GM20000 (cell line): ENCODE measurements at regions not wholly inside any gene's neighbourhood (a gene's known extent, or its start where the extent isn't known, plus 50 kb on each side); places are given as distances from the start of the nearest gene placed in this dataset.
"Not testable (repeated sequence)": the region's sequence is repeated elsewhere in the genome, so short reads cannot be mapped to it uniquely, and the experiment has no call there.

Experiments
- DNase-seq: peaks from one replicate; pipeline ENCODE4 v3.0.0; 2012; ENCODE audit warnings: low spot score
- TF ChIP-seq, protein P1 (sequence below): IDR thresholded peaks from 2 replicates; pipeline ENCODE4 v1.5.1; 2012; ENCODE audit warnings: mild to moderate bottlenecking, control low read depth; ENCODE audit errors: extremely low read depth, missing control alignments

DNA sequence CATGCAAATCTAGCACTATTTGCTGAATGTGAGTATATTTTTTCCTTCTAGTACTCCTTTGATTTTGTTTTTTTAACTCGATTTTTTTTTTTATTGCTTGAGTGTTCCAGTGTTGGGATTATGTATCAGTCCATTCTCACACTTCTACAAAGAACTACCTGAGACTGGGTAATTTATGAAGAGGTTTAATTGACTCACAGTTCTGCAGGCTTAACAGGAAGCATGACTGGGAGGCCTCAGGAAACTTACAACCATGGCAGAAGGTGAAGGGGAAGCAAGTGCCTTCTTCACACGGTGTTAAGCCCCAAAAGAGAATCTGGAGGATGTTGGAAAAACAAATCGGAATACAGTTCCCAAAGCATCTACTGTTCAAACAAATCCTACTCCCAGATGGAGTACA lies 69.1 kb downstream of the ZNF518B start:
- not testable (repeated sequence) for DNase-seq

DNA sequence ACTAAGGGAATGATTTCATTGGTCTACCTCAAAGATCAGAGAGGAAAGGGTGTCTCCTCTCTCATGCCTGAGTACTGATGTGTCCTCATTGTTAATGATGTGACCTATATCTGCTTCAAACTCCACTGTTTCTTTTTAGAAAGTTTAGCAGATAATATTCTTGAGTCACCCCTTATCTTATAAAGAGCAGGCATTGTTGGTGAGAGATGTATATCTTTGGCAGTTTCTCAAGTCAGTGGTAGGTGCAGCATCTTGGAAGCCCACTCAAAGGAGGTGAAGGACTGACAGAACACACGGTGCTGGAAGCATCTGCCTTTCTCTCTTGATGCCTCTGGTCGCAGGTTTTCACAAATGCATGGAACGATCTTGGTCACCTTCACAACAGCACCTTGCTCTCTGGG lies 71.2 kb downstream of the ZNF518B start:
- no peak for DNase-seq
- TF ChIP-seq, protein P1, sequence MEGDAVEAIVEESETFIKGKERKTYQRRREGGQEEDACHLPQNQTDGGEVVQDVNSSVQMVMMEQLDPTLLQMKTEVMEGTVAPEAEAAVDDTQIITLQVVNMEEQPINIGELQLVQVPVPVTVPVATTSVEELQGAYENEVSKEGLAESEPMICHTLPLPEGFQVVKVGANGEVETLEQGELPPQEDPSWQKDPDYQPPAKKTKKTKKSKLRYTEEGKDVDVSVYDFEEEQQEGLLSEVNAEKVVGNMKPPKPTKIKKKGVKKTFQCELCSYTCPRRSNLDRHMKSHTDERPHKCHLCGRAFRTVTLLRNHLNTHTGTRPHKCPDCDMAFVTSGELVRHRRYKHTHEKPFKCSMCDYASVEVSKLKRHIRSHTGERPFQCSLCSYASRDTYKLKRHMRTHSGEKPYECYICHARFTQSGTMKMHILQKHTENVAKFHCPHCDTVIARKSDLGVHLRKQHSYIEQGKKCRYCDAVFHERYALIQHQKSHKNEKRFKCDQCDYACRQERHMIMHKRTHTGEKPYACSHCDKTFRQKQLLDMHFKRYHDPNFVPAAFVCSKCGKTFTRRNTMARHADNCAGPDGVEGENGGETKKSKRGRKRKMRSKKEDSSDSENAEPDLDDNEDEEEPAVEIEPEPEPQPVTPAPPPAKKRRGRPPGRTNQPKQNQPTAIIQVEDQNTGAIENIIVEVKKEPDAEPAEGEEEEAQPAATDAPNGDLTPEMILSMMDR: no peak

DNA sequence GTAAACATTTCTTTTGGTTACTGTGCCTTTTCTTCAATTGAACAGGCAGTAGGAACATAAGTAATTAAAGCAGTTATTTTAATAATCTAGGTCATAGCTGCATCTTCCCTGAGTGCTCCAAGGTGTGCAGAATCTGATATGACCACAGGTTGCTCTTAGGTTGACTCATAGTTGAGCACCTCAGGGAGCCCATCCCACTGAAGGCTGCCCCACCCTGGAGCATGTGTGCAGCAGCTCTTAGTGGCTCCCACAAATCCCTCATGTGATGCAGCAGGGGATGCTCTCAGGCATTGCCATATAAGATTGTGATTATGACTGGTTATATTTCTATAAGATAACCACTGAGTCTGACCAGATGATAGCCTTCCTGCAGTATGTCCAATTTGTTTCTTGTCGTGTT lies 72.3 kb downstream of the ZNF518B start:
- TF ChIP-seq, protein P1: no peak
- no peak for DNase-seq

DNA sequence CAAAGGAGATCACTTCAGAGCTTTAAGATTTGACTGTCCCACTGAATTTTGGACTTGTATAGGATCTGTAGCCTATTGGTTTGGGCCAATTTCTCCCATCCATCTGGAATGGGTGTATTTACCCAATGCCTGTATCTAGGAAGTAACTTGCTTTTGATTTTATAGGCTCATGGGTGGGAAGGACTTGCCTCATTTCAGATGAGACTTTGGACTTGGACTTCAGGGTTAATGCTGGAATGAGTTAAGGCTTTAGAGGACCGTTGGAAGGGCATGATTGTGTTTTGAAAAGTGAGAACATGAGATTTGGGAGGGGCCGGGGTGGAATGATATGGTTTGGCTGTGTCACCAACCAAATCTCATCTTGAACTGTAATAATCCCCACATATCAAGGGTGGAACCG lies 73.8 kb downstream of the ZNF518B start:
- TF ChIP-seq, protein P1: no peak
- DNase-seq: no peak

DNA sequence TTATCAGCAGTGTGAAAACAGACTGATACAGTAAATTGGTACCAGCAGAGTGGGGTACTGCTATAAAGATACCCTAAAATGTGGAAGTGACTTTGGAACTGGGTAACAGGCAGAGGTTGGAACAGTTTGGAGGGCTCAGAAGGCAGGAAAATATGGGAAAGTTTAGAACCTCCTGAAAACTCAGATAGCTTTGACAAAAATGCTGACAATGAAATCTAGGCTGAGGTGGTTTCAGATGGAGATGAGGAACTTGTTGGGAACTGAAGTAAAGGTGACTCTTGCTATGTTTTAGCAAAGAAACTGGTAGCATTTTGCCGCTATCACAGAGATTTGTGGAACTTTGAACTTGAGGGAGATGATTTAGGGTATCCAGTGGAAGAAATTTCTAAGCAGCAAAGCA lies 75.1 kb downstream of the ZNF518B start:
- not testable (repeated sequence) for DNase-seq

DNA sequence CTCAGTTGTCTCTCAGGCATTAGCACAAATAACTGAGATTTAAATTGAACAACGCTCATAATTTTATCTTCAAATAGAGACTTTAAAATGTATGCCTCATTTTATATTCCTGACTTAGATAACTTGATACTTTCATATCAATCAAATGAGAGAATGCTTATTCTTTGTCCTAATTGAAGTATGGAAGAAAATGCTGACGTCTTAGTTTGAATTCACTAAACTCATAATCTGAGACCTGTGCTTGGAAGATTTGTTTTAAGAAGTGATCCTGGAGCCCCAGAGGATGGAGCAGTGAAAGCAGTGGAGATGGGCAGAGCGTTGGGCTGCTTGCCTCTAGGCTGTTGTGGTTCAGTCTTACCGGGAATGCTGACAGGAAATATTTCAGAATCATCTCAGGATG lies 76.1 kb downstream of the ZNF518B start:
- TF ChIP-seq, protein P1: no peak
- no peak for DNase-seq

DNA sequence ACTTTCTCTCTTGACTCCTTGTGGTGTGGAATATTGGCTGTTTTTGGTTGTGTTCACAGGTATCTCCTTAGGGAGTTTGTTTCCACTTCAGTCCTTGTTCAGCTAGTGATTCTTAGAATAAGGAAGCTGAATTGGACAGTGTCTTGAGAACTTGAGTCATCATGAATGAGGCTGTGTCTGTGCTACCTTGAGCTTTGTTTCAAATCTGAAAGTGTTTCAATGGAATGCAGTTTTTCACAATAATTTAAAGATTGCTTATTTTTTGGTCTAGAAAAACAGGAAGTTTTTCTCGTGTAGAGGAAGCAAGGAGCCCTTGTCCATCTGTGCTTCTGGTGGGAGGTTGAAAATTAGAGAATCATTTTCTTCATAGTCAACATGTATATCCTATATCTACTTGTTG lies 76.5 kb downstream of the ZNF518B start:
- no peak for DNase-seq
- TF ChIP-seq, protein P1: no peak

DNA sequence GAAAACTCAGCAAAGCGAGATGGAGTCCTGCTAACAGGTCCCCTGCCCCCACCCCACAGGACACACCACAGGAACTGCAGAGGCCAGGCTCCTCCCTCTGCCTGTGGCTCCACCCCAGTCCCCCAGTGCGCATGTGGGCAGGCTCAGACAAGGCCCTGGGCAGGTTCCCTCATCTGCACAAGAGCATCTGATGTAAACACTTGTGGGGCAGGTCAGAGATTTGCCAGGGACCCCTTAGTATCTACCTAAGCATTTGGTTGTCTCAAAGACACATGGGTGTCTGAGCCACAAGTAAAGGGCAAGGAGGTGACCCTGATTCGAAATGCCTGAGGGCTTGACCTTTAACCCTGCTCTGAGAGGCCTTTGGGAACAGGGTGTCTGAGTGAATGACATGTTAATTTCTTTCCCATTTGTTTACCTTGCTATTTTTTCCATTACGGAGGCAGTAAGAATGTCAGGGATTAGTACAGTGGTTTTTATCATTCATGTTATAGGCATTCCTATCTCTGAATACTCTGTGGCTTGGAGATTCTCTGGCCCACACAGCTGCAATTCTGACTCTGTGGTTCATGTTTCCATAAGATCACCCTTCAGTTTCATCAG lies 85.3 kb downstream of the ZNF518B start:
- no peak for DNase-seq

More for the DNA sequence above, 85.3 kb downstream of the ZNF518B start:
- TF ChIP-seq, protein P1: no peak
